HepG2 (cell line): ENCODE measurements at regions not wholly inside any gene's neighbourhood (a gene's known extent, or its start where the extent isn't known, plus 50 kb on each side); places are given as distances from the start of the nearest gene placed in this dataset.

ENCODE experiments used
- ATAC-seq: fragments of 200-7000 bp; cut with Tn5 transposase; 3 replicates; pipeline ENCODE4 v1.9.1; 2020; ENCODE audit warnings: mild to moderate bottlenecking, moderate library complexity
- BruUV-seq: library from RNA; stranded (reverse); fragments of 400-500 nt; replicated peaks from 2 replicates; lab custom pipeline; 2021; lab: Mats Ljungman, UMichigan
- CTCF ChIA-PET: fragments of 300-600 bp; formaldehyde crosslinking; extraction: SDS; loops from one replicate; lab custom pipeline; 2021; ENCODE audit warnings: low total read pairs, inconsistent platforms, low intra/inter-chr PET ratio; lab: Yijun Ruan, JAX
- POLR2A ChIA-PET: fragments of 350-600 bp; sonication (Branson Sonifier 250); formaldehyde crosslinking; loops from one replicate; lab custom pipeline; 2020; ENCODE audit warnings: antibody characterized with exemption, inconsistent platforms; lab: Yijun Ruan, JAX
- DNase-seq: peaks from one replicate; pipeline ENCODE4 v3.0.0-alpha.2; 2015; ENCODE audit warnings: low spot score
- FAIRE-seq: peaks from 3 replicates; lab custom pipeline; 2011; peaks lifted over from hg19 to GRCh38; lab: Jason Lieb, UNC
- H2AFZ ChIP-seq: one replicate; pipeline ENCODE4 v1.6.1; 2011; ENCODE audit warnings: low read length, inconsistent platforms
- H3K27ac ChIP-seq: fragments of 300-600 bp; 3 replicates; pipeline ENCODE4 v1.8.0; 2011; ENCODE audit warnings: mixed run types, mild to moderate bottlenecking, mixed read lengths, low read length, inconsistent platforms; ENCODE audit not compliant: insufficient read depth; ENCODE audit errors: extremely low read length
- H3K27me3 ChIP-seq, 2 experiments: fragments of 200-600 bp in 1 of 2; 2 replicates in 1 of 2; 3 replicates in 1 of 2; pipeline versions ENCODE4 v1.6.0 to v1.8.0; 2011; ENCODE audit warnings: low read length in 2 of 2, mild to moderate bottlenecking in 2 of 2, moderate library complexity in 2 of 2, inconsistent platforms in 1 of 2; ENCODE audit not compliant: insufficient read depth in 2 of 2, control insufficient read depth in 1 of 2
- H3K36me3 ChIP-seq, 2 experiments: fragments of 200-600 bp in 1 of 2; replicated peaks in 1 of 2; 2 replicates in 1 of 2; 3 replicates in 1 of 2; pipeline versions ENCODE4 v1.5.1 to v1.8.0; 2011; ENCODE audit warnings: low read length in 2 of 2, inconsistent platforms in 1 of 2; ENCODE audit not compliant: insufficient read depth in 2 of 2, control insufficient read depth in 1 of 2
- H3K4me1 ChIP-seq: 2 replicates; pipeline ENCODE4 v1.5.1; 2012; ENCODE audit warnings: low read length, inconsistent platforms; ENCODE audit not compliant: insufficient read depth
- H3K4me2 ChIP-seq: 2 replicates; pipeline ENCODE4 v1.6.0; 2011; ENCODE audit warnings: low read depth, low read length, inconsistent platforms
- H3K4me3 ChIP-seq, 3 experiments: fragments of 200-600 bp in 1 of 3; sonication (generic), shearing (Covaris generic) in 1 of 3; replicated peaks in 1 of 3; 2 replicates each; pipeline ENCODE4 v1.5.1; 2011 to 2016; ENCODE audit warnings: low read length in 3 of 3, inconsistent platforms in 2 of 3, low read depth in 2 of 3, mild to moderate bottlenecking in 2 of 3, control low read depth in 1 of 3, mixed read lengths in 1 of 3; ENCODE audit not compliant: insufficient read depth in 1 of 3
- H3K79me2 ChIP-seq: one replicate; pipeline ENCODE4 v1.6.1; 2011; ENCODE audit warnings: low read length, inconsistent platforms; ENCODE audit not compliant: insufficient read depth
- H3K9ac ChIP-seq: 2 replicates; pipeline ENCODE4 v1.6.0; 2011; ENCODE audit warnings: mild to moderate bottlenecking, low read depth, low read length, inconsistent platforms; ENCODE audit not compliant: insufficient read depth
- H3K9me3 ChIP-seq: 2 replicates; pipeline ENCODE4 v1.5.1; 2012; ENCODE audit warnings: mild to moderate bottlenecking, low read length
- H4K20me1 ChIP-seq: 2 replicates; pipeline ENCODE4 v1.6.0; 2011; ENCODE audit warnings: inconsistent platforms, mild to moderate bottlenecking, low read length, moderate library complexity; ENCODE audit not compliant: insufficient read depth
- CBX5 ChIP-seq: sonication (generic); formaldehyde crosslinking; IDR thresholded peaks from 2 replicates; pipeline ENCODE4 v1.4.0; 2020; ENCODE audit warnings: missing genetic modification reagents, borderline replicate concordance
- CTCF ChIP-seq: sonication (generic); formaldehyde crosslinking; IDR thresholded peaks from 2 replicates; pipeline ENCODE4 v1.5.0; 2020; ENCODE audit warnings: mild to moderate bottlenecking, missing genetic modification reagents, moderate library complexity
- DBP ChIP-seq: sonication (generic); formaldehyde crosslinking; IDR thresholded peaks from 2 replicates; pipeline ENCODE4 v1.4.0; 2020; ENCODE audit warnings: missing genetic modification reagents; ENCODE audit errors: not compliant biosample characterization
- HINFP ChIP-seq: sonication (generic); formaldehyde crosslinking; IDR thresholded peaks from 2 replicates; pipeline ENCODE4 v1.4.0; 2020; ENCODE audit warnings: low read depth, mild to moderate bottlenecking, missing genetic modification reagents
- PREB ChIP-seq: sonication (generic); formaldehyde crosslinking; IDR thresholded peaks from 2 replicates; pipeline ENCODE4 v1.4.0; 2020; ENCODE audit warnings: missing genetic modification reagents
- ZHX1 ChIP-seq: sonication (generic); formaldehyde crosslinking; IDR thresholded peaks from 2 replicates; pipeline ENCODE4 v1.8.1; 2022; ENCODE audit warnings: low read depth, mild to moderate bottlenecking, missing genetic modification reagents
- ZNF251 ChIP-seq: sonication (generic); formaldehyde crosslinking; IDR thresholded peaks from 2 replicates; pipeline ENCODE4 v1.9.0; 2021; ENCODE audit warnings: mild to moderate bottlenecking, missing genetic modification reagents
- ZNF644 ChIP-seq: IDR thresholded peaks from 2 replicates; pipeline ENCODE4 v1.6.1; 2016; ENCODE audit warnings: low read depth
- ZNF768 ChIP-seq: sonication (generic); formaldehyde crosslinking; IDR thresholded peaks from 2 replicates; pipeline ENCODE4 v1.4.0; 2020; ENCODE audit warnings: missing genetic modification reagents
- WGBS: methylation state at CpG from one replicate; pipeline ENCODE4 v1.1.6; 2017; ENCODE audit warnings: low lambda C conversion rate; 5-methylcytosine and 5-hydroxymethylcytosine counted together
- in situ Hi-C: cut with HindIII; loops from 2 replicates; pipeline ENCODE4 v1.10.0; 2017; ENCODE audit warnings: low pct_unique_long_range_greater_than_20kb; ENCODE audit not compliant: extremely low pct_ligation_motif_present
- intact Hi-C: fragments of 100-400 bp; cut with micrococcal nuclease; formaldehyde crosslinking; loops from one replicate; pipeline ENCODE4 v1.10.0; 2022; ENCODE audit not compliant: unreplicated experiment

DNA sequence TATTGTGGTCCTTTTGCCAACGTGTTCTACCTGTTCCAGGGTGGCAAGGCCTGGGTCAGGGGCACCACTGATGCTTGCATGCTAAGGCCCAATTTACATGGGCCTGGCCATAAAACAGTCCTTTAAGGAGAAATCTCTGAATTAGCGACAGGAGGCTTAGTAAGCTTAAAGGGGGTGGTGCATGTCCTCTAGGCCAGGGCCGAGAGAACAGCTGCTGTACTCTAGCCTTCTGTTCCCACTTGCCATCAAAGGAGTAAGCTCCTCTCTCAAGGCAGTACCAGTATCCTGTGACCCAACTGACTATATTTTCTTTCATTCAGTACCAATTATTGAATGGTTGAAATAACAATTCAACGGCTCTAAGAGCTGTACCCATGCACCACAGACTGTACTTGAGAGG lies 67.7 kb upstream of the ZDHHC17 start:
- no peak for FAIRE-seq
- Histone ChIP-seq H3K36me3 (no peaks in the 10 kb centered on the region), H3K4me1 (no peaks in the 10 kb centered on the region), H3K9ac (no peak overlapping the region), H3K27ac (no peak overlapping the region), H3K9me3 (no peaks in the 10 kb centered on the region)
- in situ Hi-C loops, result no loop called here
- BruUV-seq, result no TSS peak
- TF ChIP-seq CTCF (CRISPR knock-in tag), result 0 out of 2 replicates have a peak, but pooled peaks have one; percentile 6
- TF ChIP-seq ZNF251 (CRISPR knock-in tag), result no peak
- TF ChIP-seq HINFP, result no peak
- TF ChIP-seq, all 625 proteins: peak for 1
- H3K79me2 ChIP-seq, result no peaks in the 10 kb centered on the region
- ChIA-PET CTCF (no interaction called here), POLR2A (no interaction called here)
- no peaks in the 10 kb centered on the region for H4K20me1 ChIP-seq
- no peak for DNase-seq
- peaks cover 0 to 3% of the 10 kb centered on the region in 2 experiments; a peak in 2 of 5 replicates for H3K27me3 ChIP-seq
- H3K4me2 ChIP-seq, result no peak overlapping the region
- 37% methylated on average over 4 of the region's 4 CpGs for WGBS
- no peak for ATAC-seq
- intact Hi-C loops, result no loop called here
- H3K4me3 ChIP-seq, result no peak overlapping the region
- no peak overlapping the region for H2AFZ ChIP-seq

DNA sequence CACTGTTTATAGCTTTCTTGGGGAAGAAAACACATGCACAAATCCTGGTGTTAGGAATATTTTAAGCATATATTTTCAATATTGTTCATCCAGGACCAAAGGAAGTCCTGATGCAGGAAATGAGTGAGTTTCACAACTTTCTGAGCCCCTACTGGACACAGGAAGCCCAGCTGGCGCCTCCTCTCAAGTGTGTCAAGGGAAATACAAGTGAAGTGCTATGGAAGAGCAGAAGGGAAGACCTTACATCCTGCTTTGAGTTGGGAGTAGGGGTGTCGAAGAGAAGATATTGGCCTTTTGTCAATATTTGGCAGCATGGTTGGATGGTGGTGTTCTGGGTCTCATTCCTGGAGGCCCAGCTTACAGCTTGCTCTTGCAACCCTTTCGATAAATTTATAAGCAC lies 66.1 kb upstream of the ZDHHC17 start:
- H3K36me3 ChIP-seq, result no peaks in the 10 kb centered on the region
- no peaks in the 10 kb centered on the region for H3K4me1 ChIP-seq
- in situ Hi-C loops (no loop called here), intact Hi-C loops (no loop called here)
- H3K9me3 ChIP-seq, result no peaks in the 10 kb centered on the region
- no peak overlapping the region for H3K4me2 ChIP-seq
- no peak overlapping the region for H3K9ac ChIP-seq
- H3K79me2 ChIP-seq, result no peaks in the 10 kb centered on the region
- BruUV-seq, result no TSS peak
- no peak for ATAC-seq
- TF ChIP-seq DBP (no peak), ZNF644 (CRISPR knock-in tag) (no peak), ZNF768 (CRISPR knock-in tag) (no peak), CBX5 (CRISPR knock-in tag) (no peak), PREB (no peak), ZHX1 (no peak)
- ChIA-PET POLR2A (no interaction called here), CTCF (no interaction called here)
- no peak for DNase-seq
- no peak overlapping the region for H3K27ac ChIP-seq
- H3K4me3 ChIP-seq, result no peak overlapping the region
- WGBS, result 44% methylated on average over 3 of the region's 3 CpGs
- no peak overlapping the region for H2AFZ ChIP-seq
- peaks cover 0 to 3% of the 10 kb centered on the region in 2 experiments; a peak in 2 of 5 replicates for H3K27me3 ChIP-seq
- no peak for FAIRE-seq
- H4K20me1 ChIP-seq, result no peaks in the 10 kb centered on the region
